OCI-LY7 (cell line): ENCODE measurements at regions not wholly inside any gene's neighbourhood (a gene's known extent, or its start where the extent isn't known, plus 50 kb on each side); places are given as distances from the start of the nearest gene placed in this dataset.

ENCODE experiments used
- BruUV-seq: library from RNA; stranded (reverse); fragments of 400-500 nt; replicated peaks from 2 replicates; lab custom pipeline; 2021; lab: Mats Ljungman, UMichigan
- CTCF ChIA-PET: fragments of 300-600 bp; sonication (Branson Sonifier 250); formaldehyde crosslinking; loops from one replicate; lab custom pipeline; 2022; ENCODE audit warnings: antibody characterized with exemption; ENCODE audit not compliant: unreplicated experiment; lab: Charles Lee
- POLR2A ChIA-PET: fragments of 300-600 bp; sonication (Branson Sonifier 250); formaldehyde crosslinking; loops from one replicate; lab custom pipeline; 2022; ENCODE audit warnings: antibody characterized with exemption; lab: Charles Lee
- DNase-seq: peaks from one replicate; pipeline ENCODE4 v3.0.0-alpha.2; 2015; ENCODE audit warnings: low spot score
- H2AFZ ChIP-seq: fragments of 200-600 bp; sonication (generic), shearing (Covaris generic); 2 replicates; pipeline ENCODE4 v1.6.1; 2014; ENCODE audit warnings: mild to moderate bottlenecking, antibody characterized with exemption, low read length, moderate library complexity
- H3K27ac ChIP-seq: fragments of 200-600 bp; sonication (generic); 2 replicates; pipeline ENCODE4 v1.5.1; 2014; ENCODE audit warnings: mixed run types, low read depth, mild to moderate bottlenecking, moderate library complexity, low read length, inconsistent platforms; ENCODE audit not compliant: poor library complexity, severe bottlenecking
- H3K36me3 ChIP-seq: fragments of 200-600 bp; sonication (generic); 2 replicates; pipeline ENCODE4 v1.6.1; 2014; ENCODE audit warnings: mild to moderate bottlenecking, antibody characterized with exemption, low read length, moderate library complexity, mixed read lengths; ENCODE audit not compliant: insufficient read depth
- H3K4me1 ChIP-seq: fragments of 200-600 bp; sonication (generic); 2 replicates; pipeline ENCODE4 v1.5.1; 2014; ENCODE audit warnings: mild to moderate bottlenecking, low read length; ENCODE audit not compliant: insufficient read depth, poor library complexity, severe bottlenecking
- H3K4me2 ChIP-seq: fragments of 200-600 bp; sonication (generic); 2 replicates; pipeline ENCODE4 v1.6.1; 2014; ENCODE audit warnings: mild to moderate bottlenecking, low read length
- H3K4me3 ChIP-seq: fragments of 200-600 bp; sonication (generic); 2 replicates; pipeline ENCODE4 v1.5.1; 2014; ENCODE audit warnings: mild to moderate bottlenecking, low read depth, low read length; ENCODE audit not compliant: poor library complexity, severe bottlenecking
- H3K79me2 ChIP-seq: fragments of 200-600 bp; sonication (generic); 2 replicates; pipeline ENCODE4 v1.6.1; 2016; ENCODE audit warnings: low read depth, mild to moderate bottlenecking, low read length, moderate library complexity, mixed read lengths; ENCODE audit not compliant: insufficient read depth
- H3K9me2 ChIP-seq: fragments of 200-600 bp; sonication (generic); 2 replicates; pipeline ENCODE4 v1.6.1; 2016; ENCODE audit warnings: mild to moderate bottlenecking, low read length, mixed read lengths; ENCODE audit not compliant: insufficient read depth
- H3K9me3 ChIP-seq: fragments of 200-600 bp; sonication (generic); 2 replicates; pipeline ENCODE4 v1.6.1; 2014; ENCODE audit warnings: mild to moderate bottlenecking, mixed run types, low read length, mixed read lengths
- H4K20me1 ChIP-seq: fragments of 200-600 bp; sonication (generic); 2 replicates; pipeline ENCODE4 v1.6.1; 2014; ENCODE audit warnings: mild to moderate bottlenecking, antibody characterized with exemption, low read length, moderate library complexity, mixed read lengths; ENCODE audit not compliant: insufficient read depth
- CTCF ChIP-seq: fragments of 200-600 bp; sonication (generic); conservative IDR thresholded peaks from 2 replicates; pipeline ENCODE4 v1.5.1; 2014; ENCODE audit warnings: mild to moderate bottlenecking, antibody characterized with exemption, low read length, moderate library complexity, mixed read lengths
- EZH2phosphoT487 ChIP-seq: fragments of 200-600 bp; sonication (generic); IDR thresholded peaks from 2 replicates; pipeline ENCODE4 v1.6.1; 2018; ENCODE audit warnings: low read depth, borderline replicate concordance, mild to moderate bottlenecking, mixed run types, antibody characterized with exemption, low read length, moderate library complexity, mixed read lengths
- intact Hi-C: fragments of 100-400 bp; cut with micrococcal nuclease; formaldehyde crosslinking; loops from one replicate; pipeline ENCODE4 v1.10.0; 2022; ENCODE audit not compliant: unreplicated experiment

- no peaks in the 10 kb centered on the region for H3K9me3 ChIP-seq
Measured at GRCh38 chr13:79722885-79723445, 242.0 kb downstream of the NDFIP2 start.

GRCh38 chr13:79716191-79716590, 235.2 kb downstream of the NDFIP2 start:
- no peak overlapping the region for H3K4me2 ChIP-seq
- TF ChIP-seq EZH2phosphoT487 (no peak), CTCF (no peak)
- no peaks in the 10 kb centered on the region for H3K79me2 ChIP-seq
- intact Hi-C loops, result no loop called here
- no peak overlapping the region for H3K27ac ChIP-seq
- no peaks in the 10 kb centered on the region for H3K9me3 ChIP-seq
- no peaks in the 10 kb centered on the region for H3K4me1 ChIP-seq
- no peaks in the 10 kb centered on the region for H3K36me3 ChIP-seq
- BruUV-seq, result no TSS peak
- CTCF ChIA-PET, result no interaction called here
- no peak for DNase-seq
- H4K20me1 ChIP-seq, result no peaks in the 10 kb centered on the region
- no peak overlapping the region for H2AFZ ChIP-seq
- no peak overlapping the region for H3K4me3 ChIP-seq
- no peaks in the 10 kb centered on the region for H3K9me2 ChIP-seq
- POLR2A ChIA-PET, result interaction anchor here (0.6 to 0.7 kb wide), 3 partner anchors 166 to 1800 kb away, joined by 3 read pairs; no protein-coding TSS in a partner anchor

More at GRCh38 chr13:79722885-79723445, 242.0 kb downstream of the NDFIP2 start:
- no peaks in the 10 kb centered on the region for H3K9me2 ChIP-seq
- ChIA-PET POLR2A (no interaction called here), CTCF (no interaction called here)
- no peaks in the 10 kb centered on the region for H3K79me2 ChIP-seq
- no peak overlapping the region for H3K27ac ChIP-seq
- no peak overlapping the region for H3K4me3 ChIP-seq
- H3K4me1 ChIP-seq, result no peaks in the 10 kb centered on the region
- no peak for DNase-seq
- H3K36me3 ChIP-seq, result no peaks in the 10 kb centered on the region
- BruUV-seq, result no TSS peak
- no peak overlapping the region for H2AFZ ChIP-seq
- intact Hi-C loops, result no loop called here
- H3K4me2 ChIP-seq, result no peak overlapping the region
- TF ChIP-seq CTCF, result no peak
- no peak for TF ChIP-seq EZH2phosphoT487
- H4K20me1 ChIP-seq, result no peaks in the 10 kb centered on the region

- H3K9me2 ChIP-seq, result no peaks in the 10 kb centered on the region
- H3K4me1 ChIP-seq, result no peaks in the 10 kb centered on the region
- BruUV-seq, result no TSS peak
- no peak overlapping the region for H2AFZ ChIP-seq
- no peaks in the 10 kb centered on the region for H3K79me2 ChIP-seq
- no peak overlapping the region for H3K4me3 ChIP-seq
- no peak overlapping the region for H3K4me2 ChIP-seq
- no peaks in the 10 kb centered on the region for H3K9me3 ChIP-seq
- ChIA-PET CTCF (no interaction called here), POLR2A (no interaction called here)
- H4K20me1 ChIP-seq, result no peaks in the 10 kb centered on the region
- TF ChIP-seq EZH2phosphoT487 (no peak), CTCF (no peak)
- no peak overlapping the region for H3K27ac ChIP-seq
- no peaks in the 10 kb centered on the region for H3K36me3 ChIP-seq
- DNase-seq, result no peak
- intact Hi-C loops, result no loop called here
Measured at GRCh38 chr13:79711631-79712030, 230.7 kb downstream of the NDFIP2 start.
